A204.1 (cell line): ENCODE measurements at regions not wholly inside any gene's neighbourhood (a gene's known extent, or its start where the extent isn't known, plus 50 kb on each side); places are given as distances from the start of the nearest gene placed in this dataset.

Source experiments
- FAIRE-seq: peaks from 2 replicates; lab custom pipeline; 2012; peaks lifted over from hg19 to GRCh38; lab: Jason Lieb, UNC

DNA sequence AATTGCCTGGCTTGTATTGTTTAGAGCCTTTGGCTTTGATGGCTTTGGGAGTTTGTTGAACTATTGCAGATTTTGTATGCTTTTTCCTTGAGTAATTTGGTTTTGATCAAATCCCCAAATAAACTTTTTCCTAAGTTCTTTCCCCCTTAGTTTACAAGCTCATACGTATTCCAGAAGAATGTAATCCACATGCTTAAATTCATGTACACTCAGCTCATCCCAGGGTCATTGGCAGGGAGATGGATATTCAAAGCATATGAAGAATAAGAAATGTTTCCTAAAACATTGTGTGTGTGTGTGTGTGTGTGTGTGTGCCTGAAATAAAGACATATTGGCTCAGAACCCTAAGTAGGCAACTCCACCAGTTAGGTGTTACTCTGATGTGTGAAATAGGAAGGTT lies 89.4 kb downstream of the TMEM30B start:
- FAIRE-seq = peak; percentile 75

DNA sequence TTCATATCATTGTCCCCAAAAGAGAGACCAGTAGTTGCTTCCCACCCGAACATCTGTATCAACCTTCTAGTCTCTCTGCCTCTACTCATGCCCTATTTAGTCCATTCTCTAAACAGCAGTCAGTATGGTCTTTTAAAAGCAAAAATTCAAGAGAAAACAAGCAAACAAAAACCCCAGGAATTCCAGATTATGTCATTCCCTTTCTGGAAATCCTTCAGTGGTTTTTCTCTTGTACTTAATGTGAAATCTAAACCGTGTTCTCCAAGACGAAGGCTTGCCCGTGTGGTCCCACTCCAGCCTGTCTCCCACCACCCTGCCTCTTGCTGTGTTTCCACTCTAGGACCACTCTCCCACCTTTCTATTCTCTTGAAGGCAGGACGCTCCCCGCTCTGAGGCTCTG lies 90.8 kb downstream of the TMEM30B start:
- peak; percentile 90 for FAIRE-seq

DNA sequence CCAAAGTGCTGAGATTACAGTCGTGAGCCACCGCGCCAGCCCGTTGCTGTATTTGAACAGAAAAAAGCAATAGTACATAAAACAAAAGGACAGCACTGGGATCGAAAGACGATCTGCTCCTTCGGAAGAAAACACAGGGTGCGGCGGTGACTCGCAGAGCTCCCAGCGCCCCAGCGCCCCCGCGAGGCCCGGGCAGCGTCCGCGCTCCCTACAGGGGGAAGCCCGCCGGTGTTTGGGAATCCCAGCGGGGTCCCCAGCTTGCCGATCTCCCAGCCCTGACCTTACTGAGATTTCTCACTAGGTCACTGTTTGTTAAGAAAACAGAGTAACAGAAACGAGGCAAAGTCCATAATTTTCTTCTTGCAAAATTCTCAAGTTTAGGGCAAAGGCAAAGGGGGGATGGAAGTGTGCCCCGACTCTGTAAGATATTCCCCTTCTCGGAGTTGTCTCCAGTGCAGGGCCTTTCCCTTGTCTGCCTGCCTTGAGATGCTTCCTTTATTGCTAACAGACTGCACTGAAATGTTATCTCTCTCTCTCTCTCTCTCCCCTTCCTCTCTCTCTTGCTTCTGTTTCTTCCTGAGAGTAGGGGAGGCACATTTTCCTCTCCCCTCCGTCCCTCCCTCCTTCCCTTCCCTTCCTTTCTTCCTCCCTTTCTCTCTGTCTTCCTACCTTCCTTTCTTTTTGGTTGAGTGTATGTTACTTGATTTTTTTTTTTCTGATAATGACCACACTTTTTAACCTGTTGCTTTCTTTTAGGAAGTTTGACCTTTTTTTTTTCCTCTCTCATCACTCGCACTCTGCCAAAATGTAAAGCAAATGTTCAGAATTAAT lies 91.9 kb downstream of the TMEM30B start:
- peak; percentile 92 for FAIRE-seq

DNA sequence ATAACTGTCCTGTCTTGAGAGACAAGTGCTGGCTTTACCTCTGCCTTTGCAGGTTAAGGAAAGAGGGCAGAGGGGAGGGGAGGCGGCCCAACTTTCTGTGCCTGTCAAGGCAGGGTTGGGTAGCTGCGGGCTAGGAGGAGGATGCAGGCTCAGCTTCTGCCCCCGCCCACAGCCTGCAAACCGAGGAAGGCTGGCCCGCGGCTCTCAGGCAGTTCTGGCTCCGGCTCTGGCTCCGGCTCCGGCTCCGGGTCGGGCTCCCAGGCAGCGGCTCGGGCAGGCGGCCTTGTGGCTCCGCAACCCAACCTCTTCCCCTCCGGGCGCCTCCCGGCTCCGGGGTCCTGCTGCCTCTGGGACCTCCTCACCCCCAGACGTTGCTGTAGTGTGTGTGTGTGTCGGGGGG lies 92.9 kb downstream of the TMEM30B start:
- peak; percentile 83 for FAIRE-seq

DNA sequence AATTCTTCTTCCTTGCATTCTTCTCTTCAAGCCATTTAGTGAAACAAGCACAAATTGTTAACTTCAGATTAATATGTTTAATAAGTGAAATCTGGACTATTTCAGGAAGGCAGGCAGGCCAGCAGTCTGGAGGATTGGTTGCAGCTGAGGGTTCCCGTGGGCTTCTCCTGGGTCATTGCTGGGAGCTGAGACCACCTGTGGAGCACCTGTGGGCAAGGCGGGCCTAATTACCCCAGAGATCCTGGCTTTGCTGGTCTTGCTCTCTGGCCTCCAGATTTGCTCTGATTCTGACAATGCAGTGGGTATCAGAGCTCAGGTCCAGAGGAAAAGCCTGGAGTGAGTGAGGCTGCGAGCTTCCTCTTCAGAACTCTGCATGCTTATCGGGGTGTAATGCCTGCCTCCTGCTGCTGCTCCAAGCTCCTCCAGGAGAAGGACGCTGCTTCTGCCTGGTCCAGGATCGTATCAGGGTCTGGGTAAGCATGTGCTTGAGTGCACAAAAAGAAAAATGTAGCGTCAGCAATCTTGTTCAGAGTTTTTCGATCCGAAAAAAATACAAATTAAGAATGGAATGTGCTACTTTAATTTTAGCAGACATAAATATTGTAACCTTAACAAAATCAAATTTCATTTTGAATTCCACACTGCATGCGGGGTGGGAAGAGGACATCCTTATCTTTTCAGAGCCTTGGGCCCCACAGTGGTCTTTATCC lies 93.8 kb downstream of the TMEM30B start:
- FAIRE-seq = no peak

DNA sequence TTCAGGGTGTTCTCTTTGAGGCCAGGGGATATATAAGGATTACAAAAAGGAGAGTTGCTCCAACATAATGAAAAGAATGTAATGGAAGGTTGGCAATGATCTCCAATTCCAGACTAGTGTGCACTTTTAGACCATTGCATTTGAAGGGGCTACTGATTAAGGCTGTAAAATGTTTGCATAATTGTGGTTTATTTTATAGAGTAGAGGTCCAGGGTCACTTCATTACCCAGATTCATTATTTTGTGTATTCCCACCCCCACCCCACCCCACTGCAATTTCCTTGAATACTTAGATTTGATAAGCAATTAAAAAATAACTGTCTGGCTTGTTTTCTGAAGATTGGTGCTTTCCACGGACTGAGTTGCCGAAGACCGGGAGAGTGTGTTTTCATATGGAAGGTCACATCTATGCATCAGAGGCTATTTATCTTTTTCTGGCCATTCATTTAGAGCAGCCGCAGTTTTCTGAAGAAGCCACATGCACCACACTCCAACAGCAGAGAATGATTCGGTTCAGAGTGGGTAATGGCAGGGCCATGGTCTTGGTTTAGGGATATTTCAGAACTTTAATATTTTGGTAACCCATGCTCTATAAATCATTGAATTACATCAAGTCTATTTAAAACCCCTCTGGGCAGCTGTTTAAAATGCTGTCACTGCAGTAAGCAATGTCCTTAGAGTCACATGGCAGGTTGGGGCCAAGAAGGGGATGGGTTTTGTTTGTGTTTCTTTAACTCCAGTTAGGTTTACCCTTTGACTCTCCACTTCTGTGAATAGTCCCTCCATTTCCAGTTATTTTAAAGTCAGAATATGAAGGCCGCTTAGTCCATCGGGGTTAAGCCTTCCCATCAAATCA lies 94.6 kb downstream of the TMEM30B start:
- no peak for FAIRE-seq

DNA sequence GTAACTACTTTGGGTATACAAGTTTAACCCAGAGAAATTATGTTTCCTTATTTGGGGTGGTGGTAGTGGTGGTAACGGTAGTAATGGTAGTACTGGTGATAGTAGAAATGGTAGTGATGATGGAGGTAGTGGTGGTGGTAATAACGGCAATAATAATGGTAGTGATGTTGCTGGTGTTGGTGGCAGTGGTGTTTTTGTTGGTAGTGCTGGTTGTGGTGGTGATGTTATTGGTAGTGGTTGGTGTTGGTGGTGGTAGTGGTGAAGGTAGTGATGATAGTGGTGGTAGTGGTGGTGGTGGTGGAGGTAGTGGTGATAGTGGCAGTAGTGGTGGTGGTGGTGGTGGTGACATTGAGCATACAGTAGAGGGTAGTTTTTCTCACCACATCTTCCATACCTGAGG lies 95.6 kb downstream of the TMEM30B start:
- FAIRE-seq = no peak

DNA sequence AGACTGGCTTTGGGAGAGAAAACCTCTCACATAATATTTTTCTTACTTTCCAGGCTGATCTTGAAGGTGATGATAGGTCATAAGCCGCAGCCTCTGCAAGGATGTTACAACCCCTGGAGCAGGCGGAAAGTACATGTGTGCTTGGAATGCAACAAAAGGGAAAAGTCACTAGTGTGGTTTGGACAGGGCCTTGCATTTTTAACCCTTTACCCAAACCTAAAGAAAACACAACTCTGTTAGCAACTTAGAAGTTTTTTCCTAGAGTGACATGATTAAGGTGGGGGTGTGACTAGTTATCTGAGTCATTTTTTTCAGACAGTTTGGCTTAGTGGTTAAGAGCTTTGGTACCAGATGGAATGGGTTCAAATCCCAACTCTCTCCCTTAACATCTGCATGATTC lies 97.0 kb downstream of the TMEM30B start:
- FAIRE-seq = no peak

DNA sequence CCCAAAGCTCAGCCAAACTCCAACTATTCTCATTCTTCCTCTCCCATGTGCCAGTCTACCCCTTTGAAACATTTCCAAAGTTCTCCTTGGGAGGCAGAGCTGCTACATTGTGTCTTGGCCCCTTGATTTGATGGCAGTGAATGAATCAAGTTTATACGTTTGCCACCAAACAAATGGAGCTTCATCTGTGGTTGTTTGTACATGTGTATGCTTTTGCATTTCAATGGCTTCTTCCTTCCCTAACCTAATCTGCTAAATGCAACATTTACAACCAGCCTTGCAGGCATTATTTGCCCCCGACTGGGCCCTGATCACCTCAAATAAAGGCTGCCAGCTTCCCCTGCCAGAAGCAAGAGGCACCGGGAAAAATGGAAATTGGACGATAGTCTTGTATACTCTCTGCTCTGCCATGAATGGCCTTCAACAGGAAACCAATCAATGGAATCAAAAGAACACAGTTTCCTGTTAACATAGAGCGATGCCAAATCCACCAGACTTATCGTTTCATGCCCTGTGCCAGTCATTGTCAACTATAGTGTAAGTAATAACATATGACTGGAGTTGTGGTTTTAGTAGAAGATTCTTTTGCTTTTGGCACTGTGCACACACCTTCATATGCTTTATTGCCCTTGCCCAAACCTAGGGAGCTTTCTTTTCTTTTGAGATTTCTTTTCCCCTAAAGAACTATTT lies 97.8 kb downstream of the TMEM30B start:
- peak; percentile 96 for FAIRE-seq

DNA sequence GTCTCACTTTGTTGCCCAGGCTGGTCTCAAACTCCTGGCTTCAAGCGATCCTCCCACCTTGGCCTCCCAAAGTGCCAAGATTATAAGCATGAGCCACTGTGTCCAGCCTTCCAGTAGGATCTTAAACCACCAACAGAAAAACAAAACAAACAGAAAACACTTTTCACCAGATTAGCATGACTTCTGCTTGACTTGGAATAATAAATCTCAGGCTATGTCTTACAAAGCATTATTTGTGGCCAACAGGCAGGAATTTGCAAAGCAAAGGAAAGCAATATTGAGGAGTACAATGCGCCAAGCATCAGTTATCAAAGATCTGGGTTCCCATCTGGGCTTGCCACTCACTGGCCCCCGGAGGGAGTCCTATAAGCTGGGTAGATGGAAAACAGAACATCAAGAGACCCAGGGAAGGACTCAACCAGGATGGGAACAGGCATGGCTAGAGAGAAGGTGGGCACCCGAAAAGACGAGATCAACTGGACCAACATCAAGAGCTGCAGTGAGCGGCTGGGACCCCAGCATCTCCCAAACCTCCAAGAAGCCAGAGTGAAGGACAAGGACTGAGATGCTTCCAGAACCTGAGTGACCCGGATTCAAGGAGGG lies 101.2 kb downstream of the TMEM30B start:
- FAIRE-seq = peak; percentile 100

DNA sequence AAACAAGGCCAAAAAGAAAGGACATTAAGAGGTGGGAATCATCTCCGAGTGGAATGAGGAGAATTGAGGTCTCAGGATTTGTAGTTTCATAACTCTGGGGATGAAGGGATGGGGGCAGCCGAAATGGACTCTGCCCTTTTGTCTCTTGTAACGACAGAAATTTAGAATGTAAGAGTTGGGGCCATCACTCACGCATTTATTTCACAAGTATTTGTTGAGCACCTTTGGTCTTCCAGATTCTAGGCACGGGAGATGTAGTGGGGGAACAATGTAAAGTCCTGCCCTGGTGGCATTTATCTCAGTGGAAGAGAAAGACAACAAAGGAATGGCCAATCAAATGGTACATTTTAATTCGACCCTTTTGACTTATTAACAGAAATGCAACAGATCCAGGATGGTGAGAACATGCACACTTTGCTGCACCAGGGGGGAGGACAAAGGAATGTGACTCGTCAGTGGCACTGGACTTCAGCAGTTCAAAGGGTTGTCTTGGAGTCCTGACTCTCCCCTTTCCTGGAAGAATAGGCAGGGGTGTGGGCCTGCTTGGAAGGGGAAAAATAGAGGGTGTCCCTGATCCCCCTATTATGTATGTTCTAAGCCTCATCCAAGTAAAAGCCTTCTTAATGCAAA lies 102.0 kb downstream of the TMEM30B start:
- FAIRE-seq = no peak

DNA sequence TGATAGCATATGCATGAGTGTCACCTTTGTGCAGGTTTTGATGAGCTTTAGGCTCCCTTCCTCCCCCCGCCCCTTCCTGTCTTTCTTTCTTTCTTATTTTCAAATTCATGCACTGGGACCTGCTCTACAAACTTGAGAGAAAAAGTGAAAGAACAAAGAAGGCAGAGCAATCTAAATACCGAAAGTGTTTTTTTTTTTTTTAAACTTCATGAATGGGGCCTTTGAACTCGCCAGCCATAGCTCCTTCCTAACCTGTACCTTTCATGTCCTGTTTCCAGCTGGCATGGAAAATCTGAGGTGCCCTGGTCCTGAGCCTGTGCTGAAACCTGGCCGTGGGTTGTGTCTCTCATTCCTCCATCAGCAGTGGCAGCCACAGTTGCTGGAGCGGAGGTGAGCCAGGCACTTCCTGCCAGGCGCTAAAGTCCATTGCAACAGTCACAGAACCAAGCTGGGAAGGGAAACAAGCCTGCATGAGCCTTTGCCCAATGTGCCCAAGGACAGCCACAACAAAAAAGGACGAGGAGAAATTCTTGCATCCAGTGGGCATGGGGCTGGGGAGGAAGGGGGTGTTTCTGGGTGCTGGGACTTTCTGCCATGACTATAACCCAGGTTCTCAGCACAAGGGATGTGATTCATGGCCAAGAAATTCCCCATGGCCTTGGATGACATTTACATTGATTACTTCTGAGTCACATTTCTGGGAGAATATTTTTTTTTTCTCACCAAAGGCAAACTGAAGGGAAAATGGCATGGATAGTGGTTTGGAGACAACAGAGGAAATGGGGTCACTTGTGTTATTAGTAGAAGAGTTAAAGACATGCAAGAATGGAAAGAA lies 102.7 kb downstream of the TMEM30B start:
- FAIRE-seq = peak; percentile 98

DNA sequence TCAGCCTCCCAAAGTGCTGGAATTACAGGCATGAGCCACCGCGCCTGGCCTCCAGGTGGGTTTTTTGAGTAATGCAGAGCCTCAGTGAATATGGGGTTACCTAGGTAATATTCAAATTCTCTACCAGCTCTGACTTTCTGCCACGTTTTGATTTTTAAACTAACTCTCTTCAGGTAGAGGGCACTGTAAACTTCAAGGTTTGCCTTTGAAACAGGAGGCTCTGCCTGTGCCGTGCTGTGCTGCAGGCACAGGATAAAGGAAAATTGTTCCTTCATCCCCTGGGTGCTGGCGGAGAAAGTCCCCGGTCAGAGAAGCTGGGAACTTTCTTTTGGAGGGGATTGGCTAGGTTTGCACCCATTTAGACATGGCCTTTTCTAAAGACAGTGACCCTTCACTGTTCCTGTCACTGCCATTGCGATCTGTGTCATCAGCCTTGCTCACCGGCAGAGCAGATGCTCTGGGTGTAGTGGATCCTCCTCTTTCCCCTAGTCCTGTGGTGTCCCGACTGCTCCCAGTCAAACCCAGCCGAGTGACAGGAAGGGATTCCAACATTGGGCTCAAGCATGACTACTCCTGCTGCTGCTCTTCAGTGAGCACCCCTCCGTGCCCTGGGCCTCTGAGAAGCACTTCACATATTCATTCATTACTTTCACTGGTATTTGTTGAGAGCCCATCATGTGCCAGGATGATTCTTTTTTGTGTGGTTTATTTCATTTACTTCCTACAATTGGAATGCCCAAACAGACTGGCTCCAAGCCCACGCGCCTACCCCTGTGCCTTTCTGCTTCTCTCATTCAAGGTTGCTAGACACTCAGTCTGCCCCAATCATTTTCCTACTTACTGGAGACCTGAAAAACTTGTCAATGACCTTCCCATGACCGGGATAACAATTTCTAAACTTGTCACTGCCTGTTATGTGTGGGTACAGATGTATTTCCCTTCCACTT lies 103.6 kb downstream of the TMEM30B start:
- FAIRE-seq = peak; percentile 90

DNA sequence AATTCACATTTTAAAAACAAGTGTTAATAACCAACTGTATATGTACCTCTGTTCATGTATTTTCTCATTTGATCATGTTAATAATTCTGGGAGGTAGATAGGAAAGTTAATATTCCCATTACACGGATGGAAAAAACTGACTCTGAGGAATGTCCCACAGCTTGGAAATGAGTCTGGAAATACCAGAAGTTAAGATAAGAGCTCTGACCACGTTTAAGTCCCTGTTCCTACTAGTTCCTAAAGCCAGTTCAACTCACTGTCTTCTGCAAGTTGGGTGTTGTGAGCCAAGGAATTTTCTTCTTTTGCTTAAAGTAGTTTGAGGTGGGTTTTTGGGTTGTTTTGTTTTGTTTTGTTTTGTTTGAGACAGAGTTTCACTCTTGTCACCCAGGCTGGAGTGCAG lies 104.5 kb downstream of the TMEM30B start:
- peak; percentile 83 for FAIRE-seq

DNA sequence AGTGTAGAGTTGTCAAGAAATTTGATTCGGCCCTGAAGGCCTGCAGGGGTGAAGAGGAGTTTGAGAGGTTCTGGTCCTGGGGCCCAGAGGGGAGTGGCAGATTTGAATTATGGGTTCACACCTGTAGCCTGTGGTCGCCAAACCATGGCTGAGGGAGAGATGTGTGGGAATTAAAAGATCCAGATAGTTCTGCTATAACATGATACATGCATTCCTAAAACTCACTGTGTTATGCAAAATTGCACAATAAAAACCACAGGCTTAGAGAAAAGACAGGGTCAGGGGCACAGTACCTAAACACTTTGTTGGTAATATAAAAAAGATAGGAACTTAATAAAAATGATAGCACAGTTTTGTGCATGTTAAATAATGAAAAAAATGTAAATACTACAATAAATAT lies 106.2 kb downstream of the TMEM30B start:
- no peak for FAIRE-seq

DNA sequence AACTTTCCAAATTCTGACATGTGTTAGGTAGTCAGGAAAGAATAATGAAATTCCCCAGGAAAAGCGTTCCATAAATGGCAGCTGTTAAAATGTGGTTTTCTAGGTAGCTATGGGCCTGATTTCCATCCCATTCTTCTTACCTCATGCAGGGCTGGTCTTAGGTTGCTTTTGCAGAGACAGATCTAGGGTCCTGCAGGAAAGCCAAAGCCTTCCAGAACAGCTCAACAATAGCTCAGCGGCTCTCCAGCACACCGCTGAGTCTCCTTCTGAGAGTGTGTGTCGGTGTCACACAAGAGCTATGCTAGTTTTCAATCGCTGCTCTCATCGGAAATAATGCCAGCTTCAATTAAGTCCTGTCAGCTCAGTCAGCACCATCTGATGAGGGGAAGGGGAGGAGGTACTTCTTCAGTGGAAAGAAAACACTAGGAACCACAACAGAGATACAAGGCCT lies 106.7 kb downstream of the TMEM30B start:
- no peak for FAIRE-seq

DNA sequence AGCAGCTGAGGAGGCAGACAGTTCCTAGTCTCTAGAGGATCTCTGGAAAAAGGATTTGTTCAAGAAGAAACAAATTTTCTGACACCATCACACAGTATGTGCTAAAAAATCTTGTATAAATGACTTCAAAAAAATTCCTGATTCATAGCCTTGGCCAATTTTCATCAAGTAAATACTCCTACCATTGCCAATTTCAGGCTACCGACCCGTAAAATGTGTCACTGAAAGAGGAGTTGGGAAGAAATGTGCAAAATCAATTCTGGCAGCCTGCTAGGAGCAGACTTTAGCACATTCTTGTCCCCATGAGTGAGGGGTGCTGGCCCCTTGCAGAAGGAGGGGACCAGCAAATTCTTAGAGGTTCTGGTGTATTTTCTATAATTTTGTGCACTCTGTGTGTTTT lies 109.4 kb downstream of the TMEM30B start:
- FAIRE-seq = no peak

DNA sequence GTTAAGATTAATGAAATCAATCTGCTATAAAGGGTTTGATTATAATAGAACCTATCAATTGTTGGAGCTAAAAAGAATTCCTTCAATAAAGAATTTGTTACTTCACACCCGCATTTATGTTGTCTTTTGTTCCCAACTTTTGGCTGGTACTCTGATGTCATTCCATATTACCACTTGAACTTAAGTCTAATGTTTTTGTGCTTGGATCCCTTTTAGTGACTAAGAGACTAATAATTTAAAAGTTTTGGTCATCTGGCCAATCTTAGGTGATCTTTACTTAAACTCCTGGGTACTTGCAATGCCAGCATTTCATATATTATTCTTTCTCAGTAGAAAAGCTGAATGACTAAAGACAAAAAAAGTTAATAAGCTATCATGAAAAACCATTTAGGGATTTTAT lies 113.0 kb downstream of the TMEM30B start:
- no peak for FAIRE-seq

DNA sequence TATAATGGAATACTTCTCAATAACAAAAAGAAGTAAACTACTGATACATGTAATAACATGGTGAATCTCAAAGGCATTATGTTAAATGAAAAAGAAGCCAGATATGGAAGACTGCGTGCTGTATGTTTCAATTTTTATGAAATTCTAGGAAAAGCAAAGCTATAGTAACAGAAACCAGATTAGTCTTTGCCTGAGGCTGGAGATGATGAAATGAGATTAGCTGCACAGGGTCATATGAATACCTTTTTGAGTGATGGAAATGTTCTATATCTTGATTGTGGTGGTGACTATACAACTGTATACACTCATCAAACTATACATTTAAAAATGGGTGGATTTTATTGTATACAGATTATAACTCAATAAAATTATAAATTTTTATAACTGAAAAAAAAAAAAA lies 113.5 kb downstream of the TMEM30B start:
- FAIRE-seq = no peak
